ENCODE measurements at regions not wholly inside any gene's neighbourhood (a gene's known extent, or its start where the extent isn't known, plus 50 kb on each side); places are given as distances from the start of the nearest gene placed in this dataset.

DNA sequence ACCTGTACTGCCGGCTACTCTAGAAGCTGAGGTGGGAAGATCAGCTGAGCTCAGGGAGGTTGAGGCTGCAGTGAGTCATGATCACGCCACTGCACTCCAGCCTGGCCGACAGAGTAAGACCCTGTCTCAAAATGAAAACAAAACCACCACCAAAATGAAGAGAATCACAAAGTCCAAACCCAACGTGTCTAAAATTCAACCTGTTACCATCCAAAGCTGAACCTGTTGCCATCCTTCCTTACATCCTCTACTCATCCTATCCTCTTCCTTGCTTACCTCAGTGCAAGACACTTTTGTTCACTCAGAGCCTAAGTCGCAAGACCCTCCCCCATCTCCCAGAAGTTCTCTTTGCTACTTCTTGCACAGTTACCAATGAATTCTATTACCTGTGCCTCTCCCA lies 299.7 kb downstream of the ATP23 start:
- H4K20me1 ChIP-seq (ENCODE audit: insufficient read depth): no peaks in the 10 kb centered on the region
- intact Hi-C loops (cut with micrococcal nuclease): no loop called here
- H3K4me1 ChIP-seq (ENCODE audit: control insufficient read depth in 1 of 2, insufficient read depth in 2 of 2, low read length in 2 of 2): no peaks in the 10 kb centered on the region
- H3K36me3 ChIP-seq (ENCODE audit: control insufficient read depth in 1 of 2, insufficient read depth in 2 of 2, low read length in 2 of 2): no peaks in the 10 kb centered on the region
- H3K27ac ChIP-seq (ENCODE audit: low read depth, low read length): no peak overlapping the region
- TF ChIP-seq ZFX (IDR thresholded peaks at IDR 0.05) (no peak), TCF7L2 (IDR thresholded peaks at IDR 0.05; ENCODE audit: borderline replicate concordance, extremely low read depth, insufficient read depth, insufficient read length) (no peak), EZH2 (IDR thresholded peaks at IDR 0.05) (no peak), POLR2AphosphoS5 (IDR thresholded peaks at IDR 0.05; ENCODE audit: low read depth, low read length) (no peak), SRF (IDR thresholded peaks at IDR 0.05; ENCODE audit: low read depth) (no peak), CBX3 (IDR thresholded peaks at IDR 0.05; ENCODE audit: low read depth) (no peak), SIN3A (IDR thresholded peaks at IDR 0.05; ENCODE audit: low read depth) (no peak), ATF3 (IDR thresholded peaks at IDR 0.05) (no peak), RAD21 (IDR thresholded peaks at IDR 0.05; ENCODE audit: low read depth) (no peak), FOSL1 (IDR thresholded peaks at IDR 0.05; ENCODE audit: low read depth) (no peak), YY1 (IDR thresholded peaks at IDR 0.05; ENCODE audit: extremely low read depth, insufficient replicate concordance, low read depth, low read length) (no peak), CEBPB (IDR thresholded peaks at IDR 0.05; ENCODE audit: low read depth) (no peak), POLR2A (IDR thresholded peaks at IDR 0.05; ENCODE audit: borderline replicate concordance, extremely low read depth, insufficient read depth, insufficient read length) (no peak), MAX (IDR thresholded peaks at IDR 0.05) (no peak)
- TF ChIP-seq, protein P1, sequence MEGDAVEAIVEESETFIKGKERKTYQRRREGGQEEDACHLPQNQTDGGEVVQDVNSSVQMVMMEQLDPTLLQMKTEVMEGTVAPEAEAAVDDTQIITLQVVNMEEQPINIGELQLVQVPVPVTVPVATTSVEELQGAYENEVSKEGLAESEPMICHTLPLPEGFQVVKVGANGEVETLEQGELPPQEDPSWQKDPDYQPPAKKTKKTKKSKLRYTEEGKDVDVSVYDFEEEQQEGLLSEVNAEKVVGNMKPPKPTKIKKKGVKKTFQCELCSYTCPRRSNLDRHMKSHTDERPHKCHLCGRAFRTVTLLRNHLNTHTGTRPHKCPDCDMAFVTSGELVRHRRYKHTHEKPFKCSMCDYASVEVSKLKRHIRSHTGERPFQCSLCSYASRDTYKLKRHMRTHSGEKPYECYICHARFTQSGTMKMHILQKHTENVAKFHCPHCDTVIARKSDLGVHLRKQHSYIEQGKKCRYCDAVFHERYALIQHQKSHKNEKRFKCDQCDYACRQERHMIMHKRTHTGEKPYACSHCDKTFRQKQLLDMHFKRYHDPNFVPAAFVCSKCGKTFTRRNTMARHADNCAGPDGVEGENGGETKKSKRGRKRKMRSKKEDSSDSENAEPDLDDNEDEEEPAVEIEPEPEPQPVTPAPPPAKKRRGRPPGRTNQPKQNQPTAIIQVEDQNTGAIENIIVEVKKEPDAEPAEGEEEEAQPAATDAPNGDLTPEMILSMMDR (IDR thresholded peaks at IDR 0.05 in 2 of 3, conservative IDR thresholded peaks at IDR 0.05 in 1 of 3; ENCODE audit: borderline replicate concordance in 1 of 3, insufficient read depth in 1 of 3, low read depth in 2 of 3, low read length in 2 of 3): no peak
- DNase-seq (ENCODE audit: low read depth, low spot score): no peak
- no peaks in the 10 kb centered on the region for H3K9me2 ChIP-seq (ENCODE audit: insufficient read depth)
- H3K79me2 ChIP-seq (ENCODE audit: insufficient read depth, low read length): no peaks in the 10 kb centered on the region
- H3K9me3 ChIP-seq (ENCODE audit: control insufficient read depth in 1 of 2, insufficient read depth in 1 of 2, low read depth in 1 of 2, low read length in 2 of 2): no peaks in the 10 kb centered on the region
- no peak overlapping the region for H2AFZ ChIP-seq (ENCODE audit: low read depth, low read length, poor library complexity, severe bottlenecking)
- RAD21 ChIA-PET (ENCODE audit: low non-redundant PET in 1 of 2, low total read pairs in 2 of 2, uncharacterized antibody in 2 of 2, unreplicated experiment in 2 of 2): no interaction called here
- POLR2A ChIA-PET: no interaction called here
- no peak for ATAC-seq
- CTCF ChIA-PET: no interaction called here
- BruUV-seq (replicated peaks): no TSS peak
- no peak overlapping the region for H3K9ac ChIP-seq (ENCODE audit: low read length)
- no peak overlapping the region for H3K4me3 ChIP-seq (replicated peaks in 1 of 2; ENCODE audit: low read depth in 1 of 2, low read length in 2 of 2)
- no peak overlapping the region for H3K4me2 ChIP-seq (ENCODE audit: low read length)
- no peaks in the 10 kb centered on the region for H3K27me3 ChIP-seq (ENCODE audit: insufficient read depth, low read length)
